GM18508 (cell line): ENCODE measurements at regions not wholly inside any gene's neighbourhood (a gene's known extent, or its start where the extent isn't known, plus 50 kb on each side); places are given as distances from the start of the nearest gene placed in this dataset.
A peak's percentile ranks its signal among the peaks of the same experiment; 100 is the strongest.

ENCODE experiments used
- ATAC-seq: cut with Tn5 transposase; IDR thresholded peaks from one replicate; pipeline ENCODE4 v1.9.1; 2021; ENCODE audit warnings: moderate number of reproducible peaks; ENCODE audit not compliant: insufficient read depth, unreplicated experiment

- ATAC-seq, result no peak
Measured at GRCh38 chr6:132868057-132868456, 53.7 kb downstream of the RPS12 start.

GRCh38 chr6:132872923-132873322 is 58.6 kb downstream of the RPS12 start:
- ATAC-seq, result peak; percentile 100

DNA sequence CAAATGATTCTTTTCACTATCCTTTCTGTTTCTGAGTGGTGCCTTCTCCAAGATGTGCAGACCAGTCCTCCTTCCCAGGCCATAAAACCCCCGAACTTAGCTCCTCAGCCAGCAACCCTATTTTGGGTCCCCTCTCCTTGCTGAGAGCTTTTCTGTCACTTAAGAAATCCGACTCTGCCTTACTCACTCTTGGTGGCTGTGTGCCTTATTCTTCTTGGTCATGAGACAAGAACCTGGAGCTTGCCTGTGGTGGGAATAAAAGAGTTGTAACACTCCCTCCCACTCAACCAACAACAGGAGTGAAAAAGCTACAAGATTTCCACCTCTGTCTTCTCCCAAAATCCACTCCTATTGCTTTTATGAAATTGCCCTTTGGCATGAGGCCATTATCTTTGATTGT is 62.6 kb downstream of the RPS12 start:
- ATAC-seq, result no peak

DNA sequence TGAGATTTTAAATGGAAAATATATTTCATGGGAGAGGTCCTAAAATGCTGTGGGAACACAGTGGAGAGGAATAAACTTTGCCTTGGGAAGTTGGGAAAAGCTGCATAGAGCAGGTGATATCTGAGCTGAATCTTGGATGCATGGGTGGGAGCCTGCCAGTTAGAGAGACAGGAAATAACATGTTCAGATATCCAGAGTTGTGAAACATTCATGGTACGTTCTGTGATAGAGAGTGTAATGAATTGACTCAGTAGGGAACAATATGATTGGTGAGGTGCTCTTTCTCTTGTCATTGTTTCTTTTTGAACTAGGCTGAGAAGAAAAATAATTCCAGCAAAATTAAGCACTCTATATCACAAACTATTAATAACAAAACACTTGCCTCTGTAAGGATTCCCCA is 72.8 kb downstream of the RPS12 start:
- no peak for ATAC-seq

- no peak for ATAC-seq
Measured at GRCh38 chr6:132888701-132889100, 74.3 kb downstream of the RPS12 start.

GRCh38 chr6:132892929-132893771 is 78.8 kb downstream of the RPS12 start:
- no peak for ATAC-seq

- ATAC-seq, result no peak
Measured at GRCh38 chr6:132893772-132894490, 79.6 kb downstream of the RPS12 start.

DNA sequence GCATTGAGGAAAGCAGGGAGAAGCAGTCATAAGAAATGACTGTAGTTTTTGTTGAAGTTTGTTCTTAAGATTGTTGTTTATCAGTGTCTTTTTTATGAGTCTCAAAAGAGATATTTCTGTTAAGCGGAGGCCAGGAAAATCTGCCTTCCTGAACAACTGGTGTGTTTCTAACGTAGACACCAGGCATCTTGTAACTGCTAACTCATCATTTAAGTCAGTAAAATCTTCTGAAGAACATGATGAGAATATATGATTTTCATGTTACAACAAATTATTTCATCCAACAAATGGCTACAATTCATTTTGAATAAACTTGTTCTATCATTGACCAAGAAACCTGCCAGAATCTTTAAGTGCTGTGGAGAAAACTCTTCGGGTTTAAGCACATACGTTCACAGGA is 84.0 kb downstream of the RPS12 start:
- no peak for ATAC-seq

DNA sequence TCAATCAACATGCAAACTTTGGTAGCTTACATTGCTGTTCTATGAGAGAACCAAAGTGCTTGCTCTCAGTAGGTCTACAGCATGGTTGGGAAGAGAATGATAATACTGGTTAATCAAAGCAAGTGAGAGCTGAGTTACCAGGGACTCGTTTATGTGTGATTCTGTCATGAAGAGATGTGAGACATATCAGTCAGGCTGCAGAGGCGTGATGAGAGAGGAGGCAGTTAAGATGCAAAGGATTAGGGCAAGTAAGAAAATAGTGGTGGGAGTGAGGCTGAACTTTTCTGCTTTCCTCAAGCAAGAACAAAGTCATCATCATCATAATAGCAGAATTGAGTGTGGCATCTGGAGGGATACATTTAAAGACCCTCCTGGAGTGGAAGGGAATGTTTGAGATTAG is 86.5 kb downstream of the RPS12 start:
- no peak for ATAC-seq

DNA sequence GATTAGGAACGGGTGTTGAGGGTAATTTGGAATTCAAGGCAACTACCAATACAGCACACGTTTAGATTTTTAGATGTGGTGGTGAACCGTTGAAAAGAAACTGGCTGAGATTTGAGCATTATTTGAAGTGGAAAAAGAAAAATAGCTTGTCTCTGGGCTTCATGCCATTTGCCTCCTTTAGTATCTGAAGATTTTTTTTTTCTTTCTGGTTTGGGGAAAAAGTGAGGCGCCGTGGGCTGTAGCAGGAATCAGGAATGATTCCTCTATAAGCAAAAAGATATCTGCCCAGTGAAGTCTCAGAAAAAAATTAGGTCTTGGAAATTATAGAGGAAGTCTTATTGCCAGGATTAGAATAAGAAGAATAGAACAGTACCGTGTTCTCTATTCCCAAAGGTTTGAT is 88.5 kb downstream of the RPS12 start:
- no peak for ATAC-seq

DNA sequence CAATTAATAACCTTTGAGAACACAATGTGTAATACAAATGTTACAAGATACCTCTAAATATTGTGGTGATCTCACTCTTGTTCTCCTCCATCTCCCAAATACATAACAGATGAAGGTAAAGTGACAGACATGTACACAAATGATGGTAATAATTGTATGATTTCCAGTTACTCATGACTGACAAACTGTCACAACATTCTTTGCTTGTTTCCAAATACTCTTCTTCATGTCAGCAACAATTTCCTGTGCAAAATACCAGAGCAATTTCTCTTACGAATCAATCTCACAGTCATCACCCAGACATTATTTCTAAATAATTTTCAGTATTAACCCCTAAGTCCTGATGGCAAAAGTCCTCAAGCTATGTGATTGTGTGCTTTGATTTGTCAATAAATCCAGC is 92.9 kb downstream of the RPS12 start:
- no peak for ATAC-seq

DNA sequence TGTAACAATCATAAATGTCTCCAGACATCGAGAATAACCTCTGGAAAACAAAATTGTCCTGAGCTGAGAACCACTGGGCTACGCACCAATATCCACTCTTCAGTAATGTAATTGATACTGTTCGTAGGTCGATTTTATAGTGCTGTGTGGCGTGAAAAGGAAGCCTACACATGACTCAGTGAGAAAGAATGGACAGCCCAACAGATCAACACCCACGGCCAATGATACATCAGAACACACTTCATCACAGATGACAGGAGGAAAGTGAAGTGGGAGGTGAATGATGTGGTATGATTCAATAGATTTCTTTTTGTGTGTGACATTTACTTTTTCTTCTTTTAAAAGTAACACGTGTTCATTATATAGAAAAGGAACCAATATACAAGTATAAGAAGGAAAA is 93.5 kb downstream of the RPS12 start:
- ATAC-seq, result no peak

- ATAC-seq, result no peak
Measured at GRCh38 chr6:132909742-132910141, 95.4 kb downstream of the RPS12 start.

- ATAC-seq, result no peak
Measured at GRCh38 chr6:132910759-132911158, 96.4 kb downstream of the RPS12 start.

- ATAC-seq, result no peak
Measured at GRCh38 chr6:132919045-132919860, 104.9 kb downstream of the RPS12 start.

DNA sequence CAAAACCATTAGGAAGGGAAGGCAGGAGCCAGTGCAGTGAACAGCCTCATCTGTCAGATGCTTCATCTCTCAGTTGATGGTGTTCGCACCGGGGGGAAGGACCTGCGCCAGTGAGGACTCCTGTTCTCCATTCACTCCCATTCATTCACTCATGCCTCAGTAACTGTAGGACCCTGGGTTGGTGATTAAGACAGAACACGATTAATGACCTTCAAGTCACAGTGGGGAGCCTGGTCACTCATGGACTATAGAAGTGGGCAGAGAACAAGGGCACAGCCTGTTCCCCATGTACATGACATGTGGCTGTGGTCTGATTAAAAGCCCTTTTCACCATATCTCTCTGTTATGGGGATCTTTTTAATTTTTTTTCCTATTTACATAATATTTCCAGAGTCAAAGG is 113.3 kb downstream of the RPS12 start:
- no peak for ATAC-seq

GRCh38 chr6:132929141-132929540 is 114.8 kb downstream of the RPS12 start:
- ATAC-seq, result no peak

DNA sequence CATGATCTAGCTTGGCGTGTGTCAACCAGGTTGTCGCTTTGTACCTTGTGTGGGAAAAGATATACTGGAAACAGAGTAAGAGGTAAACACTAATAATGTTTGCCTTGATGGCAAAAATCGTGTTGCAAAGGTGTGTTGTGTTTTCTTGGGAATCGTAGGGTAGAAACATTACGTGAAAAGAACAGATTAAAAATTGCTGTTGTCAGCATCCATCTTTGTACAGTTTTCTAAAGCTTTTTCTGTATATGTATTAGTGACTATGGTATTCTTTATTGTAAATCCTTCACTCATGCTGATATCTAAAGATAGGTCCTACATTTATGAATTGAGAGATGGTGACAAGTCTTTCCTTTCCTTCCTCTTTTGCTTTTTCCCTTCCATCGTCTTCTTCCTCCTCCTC is 116.9 kb downstream of the RPS12 start:
- no peak for ATAC-seq

DNA sequence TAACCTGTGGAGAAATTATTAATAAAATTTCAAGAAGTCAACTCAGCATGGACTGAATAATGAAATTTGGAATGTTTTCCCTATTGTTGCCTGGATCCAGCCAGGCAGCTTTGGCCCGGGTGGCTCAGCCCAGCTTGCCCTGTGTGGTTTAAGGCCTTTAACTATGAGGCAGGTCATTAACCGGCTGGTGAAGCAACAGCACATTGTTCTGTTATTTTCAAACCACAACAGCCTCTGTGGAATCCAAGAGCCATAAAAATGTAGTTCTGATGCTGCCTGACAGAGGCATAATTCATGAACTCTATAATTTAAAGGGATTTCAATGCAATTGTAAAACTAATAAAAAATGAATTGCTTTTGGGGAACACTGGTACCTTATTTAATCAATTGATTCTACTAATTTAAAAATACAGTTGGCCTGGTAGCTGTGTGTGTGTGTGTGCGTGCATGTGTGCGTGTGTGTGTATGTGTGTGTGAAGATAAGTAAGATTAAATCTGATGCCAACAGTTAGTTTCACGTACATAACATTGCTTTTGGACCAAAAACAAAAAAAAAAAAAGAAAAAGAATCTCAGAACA is 117.7 kb downstream of the RPS12 start:
- ATAC-seq, result no peak

- ATAC-seq, result no peak
Measured at GRCh38 chr6:132932588-132932987, 118.2 kb downstream of the RPS12 start.

DNA sequence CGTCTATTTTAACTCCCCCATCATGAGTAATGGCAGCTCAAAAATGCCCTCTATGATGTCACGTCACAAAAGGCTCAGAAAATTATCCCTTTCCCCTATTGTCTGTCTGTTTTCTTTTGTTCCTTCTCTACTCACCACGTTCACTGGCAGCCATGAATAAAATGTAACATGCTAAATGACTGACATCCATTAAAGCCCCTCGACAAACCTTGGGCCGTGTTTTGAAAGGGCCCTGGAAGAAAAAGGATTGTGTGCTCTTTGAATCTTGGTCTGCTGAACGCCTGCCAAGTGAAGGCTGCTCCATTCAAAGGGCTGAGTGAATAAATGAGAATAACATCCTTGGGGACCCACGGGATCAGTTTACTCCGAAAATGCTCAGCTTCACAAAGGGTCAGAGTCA is 118.7 kb downstream of the RPS12 start:
- no peak for ATAC-seq
